GM21723 (cell line): ENCODE measurements at regions not wholly inside any gene's neighbourhood (a gene's known extent, or its start where the extent isn't known, plus 50 kb on each side); places are given as distances from the start of the nearest gene placed in this dataset.

Experiments used
- ATAC-seq: cut with Tn5 transposase; IDR thresholded peaks from one replicate; pipeline ENCODE4 v1.9.1; 2021; ENCODE audit warnings: mild to moderate bottlenecking, moderate library complexity; ENCODE audit not compliant: unreplicated experiment

- ATAC-seq: no peak
Observed at GRCh38 chr5:2008851-2009629, 126.3 kb upstream of the IRX4 start.

GRCh38 chr5:2007878-2008501, 125.3 kb upstream of the IRX4 start:
- no peak for ATAC-seq

GRCh38 chr5:2007496-2007877, 124.8 kb upstream of the IRX4 start:
- no peak for ATAC-seq

- ATAC-seq: no peak
Observed at GRCh38 chr5:2006971-2007291, 124.2 kb upstream of the IRX4 start.

GRCh38 chr5:2006193-2006970, 123.7 kb upstream of the IRX4 start:
- ATAC-seq: no peak

GRCh38 chr5:2005101-2006041, 122.6 kb upstream of the IRX4 start:
- ATAC-seq: no peak

- ATAC-seq: no peak
Observed at GRCh38 chr5:2003690-2004365, 121.1 kb upstream of the IRX4 start.

- no peak for ATAC-seq
Observed at GRCh38 chr5:2003206-2003605, 120.5 kb upstream of the IRX4 start.

- no peak for ATAC-seq
Observed at GRCh38 chr5:2001300-2001699, 118.6 kb upstream of the IRX4 start.

GRCh38 chr5:2000591-2000990, 117.9 kb upstream of the IRX4 start:
- no peak for ATAC-seq

GRCh38 chr5:1999794-2000193, 117.1 kb upstream of the IRX4 start:
- ATAC-seq: no peak

GRCh38 chr5:1998716-1999317, 116.1 kb upstream of the IRX4 start:
- ATAC-seq: no peak

- no peak for ATAC-seq
Observed at GRCh38 chr5:1998348-1998669, 115.6 kb upstream of the IRX4 start.

- no peak for ATAC-seq
Observed at GRCh38 chr5:1997640-1998347, 115.1 kb upstream of the IRX4 start.

GRCh38 chr5:1995491-1995890, 112.8 kb upstream of the IRX4 start:
- no peak for ATAC-seq

- no peak for ATAC-seq
Observed at GRCh38 chr5:1987471-1987870, 104.7 kb upstream of the IRX4 start.

- ATAC-seq: no peak
Observed at GRCh38 chr5:1985781-1986180, 103.1 kb upstream of the IRX4 start.

GRCh38 chr5:1983919-1984695, 101.4 kb upstream of the IRX4 start:
- no peak for ATAC-seq

- no peak for ATAC-seq
Observed at GRCh38 chr5:1983401-1983800, 100.7 kb upstream of the IRX4 start.
